Mucosa of descending colon (tissue), 3 donors: ENCODE measurements at regions not wholly inside any gene's neighbourhood (a gene's known extent, or its start where the extent isn't known, plus 50 kb on each side); places are given as distances from the start of the nearest gene placed in this dataset.

ENCODE experiments used
- ATAC-seq: fragments of 200-7000 bp; cut with Tn5 transposase; one replicate; pipeline ENCODE4 v1.9.1; 2020; ENCODE audit warnings: mild to moderate bottlenecking, moderate library complexity
- DNase-seq, 3 donors: peaks; one replicate each; pipeline ENCODE4 v3.0.0-alpha.2; 2020
- H3K36me3 ChIP-seq: fragments of 200-600 bp; one replicate; pipeline ENCODE4 v1.8.0; 2021; ENCODE audit warnings: low read depth, mild to moderate bottlenecking
- H3K4me1 ChIP-seq: fragments of 200-600 bp; one replicate; pipeline ENCODE4 v1.8.0; 2021; ENCODE audit warnings: low read depth, mild to moderate bottlenecking
- H3K4me3 ChIP-seq: fragments of 200-600 bp; one replicate; pipeline ENCODE4 v1.8.0; 2021; ENCODE audit warnings: mild to moderate bottlenecking
- H3K9me3 ChIP-seq: fragments of 200-600 bp; one replicate; pipeline ENCODE4 v1.8.0; 2021; ENCODE audit warnings: mild to moderate bottlenecking
- intact Hi-C, 2 donors: fragments of 100-400 bp; cut with DNase I in 1 of 2; cut with micrococcal nuclease in 1 of 2; formaldehyde crosslinking; loops; one replicate each; pipeline versions ENCODE4 v1.11.0 to v1.11.1; 2022; cut with DNase I, micrococcal nuclease
- TF ChIP-seq, protein P1 (sequence below): fragments of 200-600 bp; IDR thresholded peaks from one replicate; pipeline ENCODE4 v1.8.0; 2022; ENCODE audit warnings: antibody characterized with exemption, mild to moderate bottlenecking
- donor health status: DM: no; HTN: no; CAD: no; lungs with moderate emphysema.
- donor health status: DM: no; HTN: no; CAD: no.
- donor health status: DM: no; HTN: yes; CAD: no.

DNA sequence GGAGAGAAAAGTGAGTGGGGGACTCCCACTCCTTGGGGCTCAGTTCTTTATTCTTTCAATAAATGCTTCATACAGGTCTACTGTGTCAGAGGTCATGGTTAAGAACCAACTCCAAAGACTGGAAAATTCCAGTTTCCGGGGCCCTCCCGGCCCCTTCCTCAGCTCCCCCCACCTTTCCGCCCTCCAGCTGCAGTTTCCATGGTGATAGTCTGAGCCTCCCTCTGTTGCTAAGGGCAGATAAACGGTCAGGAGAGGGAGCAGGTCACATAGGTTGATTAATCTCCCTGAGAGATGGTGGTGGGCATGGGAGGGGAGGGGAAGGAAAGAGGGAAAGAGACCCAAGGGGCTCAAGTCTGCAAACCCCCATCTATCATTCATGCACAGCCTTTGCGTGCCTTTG lies 131.5 kb upstream of the USP29 start:
- TF ChIP-seq, protein P1, sequence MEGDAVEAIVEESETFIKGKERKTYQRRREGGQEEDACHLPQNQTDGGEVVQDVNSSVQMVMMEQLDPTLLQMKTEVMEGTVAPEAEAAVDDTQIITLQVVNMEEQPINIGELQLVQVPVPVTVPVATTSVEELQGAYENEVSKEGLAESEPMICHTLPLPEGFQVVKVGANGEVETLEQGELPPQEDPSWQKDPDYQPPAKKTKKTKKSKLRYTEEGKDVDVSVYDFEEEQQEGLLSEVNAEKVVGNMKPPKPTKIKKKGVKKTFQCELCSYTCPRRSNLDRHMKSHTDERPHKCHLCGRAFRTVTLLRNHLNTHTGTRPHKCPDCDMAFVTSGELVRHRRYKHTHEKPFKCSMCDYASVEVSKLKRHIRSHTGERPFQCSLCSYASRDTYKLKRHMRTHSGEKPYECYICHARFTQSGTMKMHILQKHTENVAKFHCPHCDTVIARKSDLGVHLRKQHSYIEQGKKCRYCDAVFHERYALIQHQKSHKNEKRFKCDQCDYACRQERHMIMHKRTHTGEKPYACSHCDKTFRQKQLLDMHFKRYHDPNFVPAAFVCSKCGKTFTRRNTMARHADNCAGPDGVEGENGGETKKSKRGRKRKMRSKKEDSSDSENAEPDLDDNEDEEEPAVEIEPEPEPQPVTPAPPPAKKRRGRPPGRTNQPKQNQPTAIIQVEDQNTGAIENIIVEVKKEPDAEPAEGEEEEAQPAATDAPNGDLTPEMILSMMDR, result no peak
- Histone ChIP-seq H3K4me1 (no peaks in the 10 kb centered on the region), H3K36me3 (no peaks in the 10 kb centered on the region), H3K9me3 (peaks cover 83% of the 10 kb centered on the region), H3K4me3 (no peak overlapping the region)
- intact Hi-C loops, result no loop called here
- ATAC-seq, result no peak
- no peak for DNase-seq

DNA sequence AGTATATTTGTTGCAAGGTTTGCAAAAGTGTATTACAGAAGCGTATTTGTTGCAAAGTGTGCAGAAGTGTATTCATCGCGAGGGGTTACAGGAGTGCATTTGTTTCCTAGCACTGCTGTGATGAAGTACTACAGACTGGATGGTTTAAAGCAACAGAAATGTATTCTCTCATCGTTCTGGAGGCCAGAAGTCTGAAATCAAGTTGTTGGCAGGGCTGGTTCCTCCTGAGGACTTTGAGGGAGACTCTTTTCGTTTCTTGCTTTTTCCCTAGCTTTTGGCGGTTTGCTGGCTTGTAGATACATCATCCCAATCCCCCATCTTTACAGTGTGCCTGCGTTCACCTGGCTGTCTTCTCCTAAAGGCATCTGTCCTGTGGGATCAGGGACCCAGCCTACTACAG lies 127.9 kb upstream of the USP29 start:
- Histone ChIP-seq H3K36me3 (no peaks in the 10 kb centered on the region), H3K4me3 (no peak overlapping the region), H3K9me3 (peaks cover 78% of the 10 kb centered on the region), H3K4me1 (no peaks in the 10 kb centered on the region)
- ATAC-seq (no peak), DNase-seq (no peak)
- TF ChIP-seq, protein P1, result no peak
- intact Hi-C loops, result no loop called here

DNA sequence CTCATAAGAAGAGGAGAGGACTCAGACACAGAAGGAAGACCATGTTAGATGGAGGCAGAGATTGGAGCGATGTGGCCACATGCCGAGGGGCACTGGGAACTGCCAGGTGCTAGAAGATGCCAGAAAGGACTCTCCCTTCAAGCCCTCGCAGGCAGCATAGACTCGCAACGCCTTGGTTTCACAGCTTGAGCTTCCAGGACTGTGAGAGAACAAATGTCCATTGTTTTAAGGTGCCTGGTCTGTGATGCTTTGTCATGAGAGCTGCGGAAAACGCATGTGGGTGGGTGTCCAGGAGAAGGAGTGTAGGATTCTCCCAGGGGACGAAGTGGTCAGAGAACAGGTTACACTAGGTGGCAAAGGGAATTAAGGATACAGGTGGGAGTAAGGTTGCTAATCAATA lies 125.9 kb upstream of the USP29 start:
- ATAC-seq (no peak), DNase-seq (no peak)
- TF ChIP-seq, protein P1, result no peak
- Histone ChIP-seq H3K4me3 (no peak overlapping the region), H3K36me3 (no peaks in the 10 kb centered on the region), H3K4me1 (no peaks in the 10 kb centered on the region), H3K9me3 (peaks cover 67% of the 10 kb centered on the region)
- intact Hi-C loops, result no loop called here

DNA sequence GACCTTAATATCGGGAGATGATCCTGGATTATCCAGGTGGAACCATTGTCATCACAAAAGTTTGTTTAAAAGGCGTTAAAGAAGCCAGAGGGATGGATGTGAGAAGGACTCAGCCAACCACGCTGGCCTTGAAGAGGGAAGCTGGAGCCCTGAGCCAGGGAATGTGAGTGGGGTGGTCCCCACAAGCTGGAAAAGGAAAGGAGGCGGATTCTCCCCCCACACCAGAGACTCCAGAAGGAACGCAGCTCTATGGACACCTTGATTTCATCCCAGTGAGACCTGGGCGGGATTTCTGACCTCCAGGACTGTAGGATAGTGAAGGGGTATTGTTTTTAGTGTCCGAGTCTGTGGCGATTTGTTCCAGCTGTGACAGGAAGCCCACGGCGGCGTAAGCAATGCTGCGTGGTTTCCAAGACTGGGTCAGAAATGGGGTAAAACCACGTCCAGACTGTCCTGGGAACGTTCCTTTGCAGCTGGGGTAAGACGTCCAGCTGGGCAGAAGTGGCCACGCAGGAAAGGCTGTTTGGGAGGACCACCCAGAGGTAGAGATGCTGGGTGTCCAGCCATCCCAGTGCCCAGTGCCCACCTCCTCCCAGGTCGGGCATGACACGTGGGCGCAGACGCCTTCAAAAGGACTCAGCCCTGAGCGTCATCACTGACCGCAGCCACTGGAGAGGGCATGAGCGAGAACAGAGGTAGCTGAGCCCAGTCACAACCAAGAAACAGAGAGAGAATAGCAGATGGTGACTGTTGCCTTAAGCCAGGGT lies 125.4 kb upstream of the USP29 start:
- no peak overlapping the region for H3K4me3 ChIP-seq
- DNase-seq (no peak), ATAC-seq (no peak)
- no peaks in the 10 kb centered on the region for H3K36me3 ChIP-seq
- intact Hi-C loops, result no loop called here
- peaks cover 63% of the 10 kb centered on the region for H3K9me3 ChIP-seq
- TF ChIP-seq, protein P1, result no peak
- no peaks in the 10 kb centered on the region for H3K4me1 ChIP-seq

DNA sequence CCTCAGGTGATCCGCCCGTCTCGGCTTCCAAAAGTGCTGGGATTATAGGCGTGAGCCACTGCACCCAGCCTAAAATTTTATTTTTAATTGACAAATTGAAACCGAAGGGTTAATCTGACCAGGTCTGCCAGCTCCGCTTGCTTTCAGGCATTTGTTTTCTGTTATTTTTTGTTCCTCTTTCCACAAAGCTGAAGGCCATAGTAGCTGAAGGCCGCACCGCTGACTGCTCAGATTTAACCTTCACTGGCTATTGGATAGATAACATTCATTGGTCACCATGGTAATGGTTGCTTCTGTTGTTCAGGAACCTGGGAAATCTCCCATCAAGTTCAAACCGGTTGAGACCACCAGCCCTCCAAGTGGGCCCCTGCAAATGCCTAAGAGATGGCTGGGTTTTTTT lies 124.5 kb upstream of the USP29 start:
- H3K9me3 ChIP-seq, result peaks cover 63% of the 10 kb centered on the region
- intact Hi-C loops, result no loop called here
- no peaks in the 10 kb centered on the region for H3K4me1 ChIP-seq
- no peaks in the 10 kb centered on the region for H3K36me3 ChIP-seq
- DNase-seq (no peak), ATAC-seq (no peak)
- TF ChIP-seq, protein P1, result no peak
- H3K4me3 ChIP-seq, result no peak overlapping the region
